Liver (tissue), 8 donors: ENCODE measurements at regions not wholly inside any gene's neighbourhood (a gene's known extent, or its start where the extent isn't known, plus 50 kb on each side); places are given as distances from the start of the nearest gene placed in this dataset.

Source experiments
- DNase-seq: peaks from one replicate; pipeline ENCODE4 v3.0.0-alpha.2; 2017; ENCODE audit warnings: low spot score
- H3K27ac ChIP-seq, 2 donors: one replicate each; pipeline ENCODE4 v1.7.0; 2013; ENCODE audit warnings: inconsistent platforms in 2 of 2, low read length in 2 of 2, control low read depth in 1 of 2, low read depth in 1 of 2, mild to moderate bottlenecking in 1 of 2
- H3K27me3 ChIP-seq, 4 donors: one replicate each; pipeline versions ENCODE4 v1.6.1 to v1.7.0; 2013; ENCODE audit warnings: low read length in 3 of 4, inconsistent platforms in 1 of 4, mild to moderate bottlenecking in 1 of 4, moderate library complexity in 1 of 4; ENCODE audit not compliant: control insufficient read depth in 4 of 4, insufficient read depth in 4 of 4
- H3K36me3 ChIP-seq, 4 donors: one replicate each; pipeline versions ENCODE4 v1.6.1 to v1.7.0; 2013; ENCODE audit warnings: low read length in 3 of 4, mild to moderate bottlenecking in 3 of 4, low read depth in 1 of 4, moderate library complexity in 1 of 4; ENCODE audit not compliant: control insufficient read depth in 4 of 4, insufficient read depth in 3 of 4
- H3K4me1 ChIP-seq, 4 donors: one replicate each; pipeline versions ENCODE4 v1.6.1 to v1.7.0; 2013; ENCODE audit warnings: low read length in 3 of 4, mild to moderate bottlenecking in 3 of 4, moderate library complexity in 1 of 4; ENCODE audit not compliant: control insufficient read depth in 4 of 4, insufficient read depth in 4 of 4
- H3K4me3 ChIP-seq, 3 donors: one replicate each; pipeline versions ENCODE4 v1.6.1 to v1.7.0; 2013; ENCODE audit warnings: low read length in 3 of 3, control low read depth in 1 of 3, low read depth in 1 of 3, mild to moderate bottlenecking in 1 of 3
- H3K9ac ChIP-seq, 2 donors: one replicate each; pipeline ENCODE4 v1.7.0; 2013; ENCODE audit warnings: low read length in 2 of 2, mild to moderate bottlenecking in 2 of 2, moderate library complexity in 2 of 2, control low read depth in 1 of 2, low read depth in 1 of 2
- H3K9me3 ChIP-seq, 4 donors: one replicate each; pipeline versions ENCODE4 v1.6.1 to v1.7.0; 2013; ENCODE audit warnings: low read length in 3 of 4; ENCODE audit not compliant: control insufficient read depth in 4 of 4
- ATF3 ChIP-seq: IDR thresholded peaks from 2 replicates; pipeline ENCODE4 v1.6.1; 2016; ENCODE audit warnings: antibody characterized with exemption
- CTCF ChIP-seq: fragments of 150-350 bp; IDR thresholded peaks from 2 replicates; pipeline ENCODE4 v1.5.1; 2017; ENCODE audit warnings: improper control_type of control experiment, low read depth, low read length; ENCODE audit not compliant: missing input control
- EGR1 ChIP-seq, 2 donors: IDR thresholded peaks; 2 replicates each; pipeline ENCODE4 v1.6.1; 2016 to 2018; ENCODE audit warnings: antibody characterized with exemption in 2 of 2, low read depth in 2 of 2
- FOXA1 ChIP-seq: IDR thresholded peaks from 2 replicates; pipeline ENCODE4 v1.6.1; 2016; ENCODE audit warnings: antibody characterized with exemption
- FOXA2 ChIP-seq: IDR thresholded peaks from 2 replicates; pipeline ENCODE4 v1.6.1; 2016; ENCODE audit warnings: antibody characterized with exemption
- GABPA ChIP-seq, 2 donors: IDR thresholded peaks in 1 of 2; conservative IDR thresholded peaks in 1 of 2; 2 replicates each; pipeline ENCODE4 v1.6.1; 2016; ENCODE audit warnings: antibody characterized with exemption in 2 of 2, mild to moderate bottlenecking in 1 of 2, moderate library complexity in 1 of 2
- HNF4A ChIP-seq, 2 donors: conservative IDR thresholded peaks; 2 replicates each; pipeline ENCODE4 v1.6.1; 2016; ENCODE audit warnings: antibody characterized with exemption in 2 of 2, mild to moderate bottlenecking in 2 of 2
- HNF4G ChIP-seq: IDR thresholded peaks from 2 replicates; pipeline ENCODE4 v1.6.1; 2016; ENCODE audit warnings: antibody characterized with exemption
- JUND ChIP-seq, 2 donors: IDR thresholded peaks; 2 replicates each; pipeline ENCODE4 v1.6.1; 2016; ENCODE audit warnings: antibody characterized with exemption in 2 of 2
- MAX ChIP-seq: IDR thresholded peaks from 2 replicates; pipeline ENCODE4 v1.6.1; 2016; ENCODE audit warnings: antibody characterized with exemption
- NR2F2 ChIP-seq: IDR thresholded peaks from 2 replicates; pipeline ENCODE4 v1.6.1; 2016; ENCODE audit warnings: antibody characterized with exemption
- RAD21 ChIP-seq, 2 donors: IDR thresholded peaks; 2 replicates each; pipeline ENCODE4 v1.6.1; 2016; ENCODE audit warnings: antibody characterized with exemption in 2 of 2, mild to moderate bottlenecking in 2 of 2
- REST ChIP-seq: IDR thresholded peaks from 2 replicates; pipeline ENCODE4 v1.6.1; 2016; ENCODE audit warnings: antibody characterized with exemption, mild to moderate bottlenecking
- RXRA ChIP-seq, 2 donors: IDR thresholded peaks; 2 replicates each; pipeline ENCODE4 v1.6.1; 2017 to 2018; ENCODE audit warnings: antibody characterized with exemption in 2 of 2, mild to moderate bottlenecking in 1 of 2
- SP1 ChIP-seq: IDR thresholded peaks from 2 replicates; pipeline ENCODE4 v1.6.1; 2018; ENCODE audit warnings: antibody characterized with exemption, mild to moderate bottlenecking
- TAF1 ChIP-seq: conservative IDR thresholded peaks from 2 replicates; pipeline ENCODE4 v1.6.1; 2016; ENCODE audit warnings: antibody characterized with exemption, mild to moderate bottlenecking
- YY1 ChIP-seq: IDR thresholded peaks from 2 replicates; pipeline ENCODE4 v1.6.1; 2016; ENCODE audit warnings: antibody characterized with exemption, mild to moderate bottlenecking
- ZBTB33 ChIP-seq: IDR thresholded peaks from 2 replicates; pipeline ENCODE4 v1.6.1; 2016; ENCODE audit warnings: antibody characterized with exemption
- WGBS: extraction: QIAGEN DNeasy Blood & Tissue Kit; methylation state at CpG from one replicate; pipeline ENCODE4 v1.1.7; 2013; 5-methylcytosine and 5-hydroxymethylcytosine counted together
- donor health status: healthy.
- donor health status: healthy.
- donor health status: healthy.
- donor health status: healthy.
- donor health status: healthy.

GRCh38 chr2:101619191-101619591 is 78.3 kb upstream of the MAP4K4 start:
- H3K27ac ChIP-seq: no peak overlapping the region
- H3K9ac ChIP-seq: no peak overlapping the region
- TF ChIP-seq EGR1 (IDR thresholded peaks at IDR 0.05; ENCODE audit: low read depth in 2 of 2) (no peak), NR2F2 (peak; percentile 11)
- H3K27me3 ChIP-seq: no peaks in the 10 kb centered on the region
- 65% methylated on average over 10 of the region's 10 CpGs for WGBS
- H3K36me3 ChIP-seq: no peaks in the 10 kb centered on the region
- DNase-seq: no peak
- no peaks in the 10 kb centered on the region for H3K4me1 ChIP-seq
- H3K9me3 ChIP-seq: no peaks in the 10 kb centered on the region
- no peak overlapping the region for H3K4me3 ChIP-seq

- no peaks in the 10 kb centered on the region for H3K4me1 ChIP-seq
- no peak overlapping the region for H3K4me3 ChIP-seq
- H3K9ac ChIP-seq: no peak overlapping the region
- no peak for DNase-seq
- 83% methylated on average over 8 of the region's 8 CpGs for WGBS
- no peaks in the 10 kb centered on the region for H3K9me3 ChIP-seq
- H3K36me3 ChIP-seq: no peaks in the 10 kb centered on the region
- H3K27me3 ChIP-seq: no peaks in the 10 kb centered on the region
- TF ChIP-seq GABPA (IDR thresholded peaks at IDR 0.05 in 1 of 2, conservative IDR thresholded peaks at IDR 0.05 in 1 of 2) (no peak), RXRA (IDR thresholded peaks at IDR 0.05) (no peak), HNF4A (conservative IDR thresholded peaks at IDR 0.05) (no peak), HNF4G (no peak), ATF3 (no peak), TAF1 (no peak), FOXA1 (no peak), RAD21 (IDR thresholded peaks at IDR 0.05) (no peak), YY1 (no peak), SP1 (no peak), MAX (no peak), EGR1 (IDR thresholded peaks at IDR 0.05; ENCODE audit: low read depth in 2 of 2) (no peak), ZBTB33 (no peak), FOXA2 (no peak), NR2F2 (no peak), JUND (IDR thresholded peaks at IDR 0.05) (no peak), REST (no peak), CTCF (no peak)
- no peak overlapping the region for H3K27ac ChIP-seq
These were observed 79.7 kb upstream of the MAP4K4 start for GRCh38 chr2:101617796-101618195.
